ENCODE measurements at regions not wholly inside any gene's neighbourhood (a gene's known extent, or its start where the extent isn't known, plus 50 kb on each side); places are given as distances from the start of the nearest gene placed in this dataset.

- POLR2A ChIA-PET: no interaction called here
- H3K27ac ChIP-seq (ENCODE audit: low read length): no peak overlapping the region
- Mint-ChIP-seq H3K27ac (no peak overlapping the region), H3K9me3 (peaks cover 12 to 17% (median 15%) of the 10 kb centered on the region in 3 donors), H3K36me3 (no peaks in the 10 kb centered on the region), H3K4me3 (no peak overlapping the region), H3K27me3 (no peaks in the 10 kb centered on the region), H3K4me1 (no peaks in the 10 kb centered on the region)
- 100% methylated on average over 1 of the region's 1 CpG for WGBS (ENCODE audit: insufficient coverage)
- no peaks in the 10 kb centered on the region for H3K36me3 ChIP-seq (ENCODE audit: control insufficient read depth in 2 of 2, extremely low read depth in 1 of 2, insufficient read depth in 1 of 2, low read length in 1 of 2)
- no peaks in the 10 kb centered on the region for H3K9me3 ChIP-seq
- CTCF ChIA-PET: no interaction called here
- H3K4me3 ChIP-seq (ENCODE audit: control insufficient read depth in 1 of 2, extremely low read depth in 1 of 2, low read length in 1 of 2): no peak overlapping the region
- no peak for DNase-seq
- H3K4me1 ChIP-seq (ENCODE audit: control insufficient read depth in 1 of 2, extremely low read depth in 1 of 2, insufficient read depth in 2 of 2, low read length in 2 of 2): no peaks in the 10 kb centered on the region
- no peaks in the 10 kb centered on the region for H3K27me3 ChIP-seq (replicated peaks in 1 of 2; ENCODE audit: control insufficient read depth in 2 of 2, extremely low read depth in 1 of 2, insufficient read depth in 2 of 2, low read length in 1 of 2)
- no peak for ATAC-seq (replicated peaks in 1 of 4)
Observed at GRCh38 chr14:44109036-44109435, 398.0 kb downstream of the FSCB start.

GRCh38 chr14:44108601-44109000 lies 398.5 kb downstream of the FSCB start:
- H3K27ac ChIP-seq (ENCODE audit: low read length): no peak overlapping the region
- no peak overlapping the region for H3K4me3 ChIP-seq (ENCODE audit: control insufficient read depth in 1 of 2, extremely low read depth in 1 of 2, low read length in 1 of 2)
- H3K27me3 ChIP-seq (replicated peaks in 1 of 2; ENCODE audit: control insufficient read depth in 2 of 2, extremely low read depth in 1 of 2, insufficient read depth in 2 of 2, low read length in 1 of 2): no peaks in the 10 kb centered on the region
- no peaks in the 10 kb centered on the region for H3K9me3 ChIP-seq
- no peak for ATAC-seq (replicated peaks in 1 of 4)
- Mint-ChIP-seq H3K4me1 (no peaks in the 10 kb centered on the region), H3K9me3 (peaks cover 12 to 17% (median 15%) of the 10 kb centered on the region in 3 donors), H3K27ac (no peak overlapping the region), H3K27me3 (no peaks in the 10 kb centered on the region), H3K4me3 (no peak overlapping the region), H3K36me3 (no peaks in the 10 kb centered on the region)
- no peaks in the 10 kb centered on the region for H3K36me3 ChIP-seq (ENCODE audit: control insufficient read depth in 2 of 2, extremely low read depth in 1 of 2, insufficient read depth in 1 of 2, low read length in 1 of 2)
- WGBS (ENCODE audit: insufficient coverage): 86% methylated on average over 1 of the region's 1 CpG
- POLR2A ChIA-PET: no interaction called here
- CTCF ChIA-PET: no interaction called here
- H3K4me1 ChIP-seq (ENCODE audit: control insufficient read depth in 1 of 2, extremely low read depth in 1 of 2, insufficient read depth in 2 of 2, low read length in 2 of 2): no peaks in the 10 kb centered on the region
- no peak for DNase-seq

- no peak overlapping the region for H3K27ac Mint-ChIP-seq
- Histone ChIP-seq H3K4me1 (ENCODE audit: control insufficient read depth in 1 of 2, extremely low read depth in 1 of 2, insufficient read depth in 2 of 2, low read length in 2 of 2) (no peaks in the 10 kb centered on the region), H3K4me3 (ENCODE audit: control insufficient read depth in 1 of 2, extremely low read depth in 1 of 2, low read length in 1 of 2) (no peak overlapping the region), H3K36me3 (ENCODE audit: control insufficient read depth in 2 of 2, extremely low read depth in 1 of 2, insufficient read depth in 1 of 2, low read length in 1 of 2) (no peaks in the 10 kb centered on the region), H3K9me3 (no peaks in the 10 kb centered on the region), H3K27ac (ENCODE audit: low read length) (no peak overlapping the region), H3K27me3 (replicated peaks in 1 of 2; ENCODE audit: control insufficient read depth in 2 of 2, extremely low read depth in 1 of 2, insufficient read depth in 2 of 2, low read length in 1 of 2) (no peaks in the 10 kb centered on the region)
- DNase-seq (no peak), ATAC-seq (replicated peaks in 1 of 4) (no peak)
- H3K9me3 Mint-ChIP-seq: peaks cover 12 to 17% (median 15%) of the 10 kb centered on the region in 3 donors
- no peaks in the 10 kb centered on the region for H3K36me3 Mint-ChIP-seq
- WGBS (ENCODE audit: insufficient coverage): no CpG with 5 or more reads among the region's 1 CpG
- H3K4me1 Mint-ChIP-seq: no peaks in the 10 kb centered on the region
- ChIA-PET CTCF (no interaction called here), POLR2A (no interaction called here)
- no peak overlapping the region for H3K4me3 Mint-ChIP-seq
- no peaks in the 10 kb centered on the region for H3K27me3 Mint-ChIP-seq
Observed at GRCh38 chr14:44107156-44107555, 399.9 kb downstream of the FSCB start.

- Histone ChIP-seq H3K27ac (ENCODE audit: low read length) (no peak overlapping the region), H3K36me3 (ENCODE audit: control insufficient read depth in 2 of 2, extremely low read depth in 1 of 2, insufficient read depth in 1 of 2, low read length in 1 of 2) (no peaks in the 10 kb centered on the region), H3K4me1 (ENCODE audit: control insufficient read depth in 1 of 2, extremely low read depth in 1 of 2, insufficient read depth in 2 of 2, low read length in 2 of 2) (no peaks in the 10 kb centered on the region), H3K27me3 (replicated peaks in 1 of 2; ENCODE audit: control insufficient read depth in 2 of 2, extremely low read depth in 1 of 2, insufficient read depth in 2 of 2, low read length in 1 of 2) (no peaks in the 10 kb centered on the region), H3K9me3 (no peaks in the 10 kb centered on the region), H3K4me3 (ENCODE audit: control insufficient read depth in 1 of 2, extremely low read depth in 1 of 2, low read length in 1 of 2) (no peak overlapping the region)
- no peaks in the 10 kb centered on the region for H3K27me3 Mint-ChIP-seq
- H3K9me3 Mint-ChIP-seq: peaks cover 14 to 24% (median 23%) of the 10 kb centered on the region in 3 donors
- POLR2A ChIA-PET: no interaction called here
- CTCF ChIA-PET: no interaction called here
- no peaks in the 10 kb centered on the region for H3K4me1 Mint-ChIP-seq
- no peak overlapping the region for H3K4me3 Mint-ChIP-seq
- DNase-seq: no peak
- no peaks in the 10 kb centered on the region for H3K36me3 Mint-ChIP-seq
- no peak overlapping the region for H3K27ac Mint-ChIP-seq
- WGBS (ENCODE audit: insufficient coverage): 83% methylated on average over 1 of the region's 1 CpG
- ATAC-seq (replicated peaks in 1 of 4): no peak
Observed at GRCh38 chr14:44099743-44100488, 407.2 kb downstream of the FSCB start.

GRCh38 chr14:44081146-44081545 lies 425.9 kb downstream of the FSCB start:
- no peaks in the 10 kb centered on the region for H3K27me3 Mint-ChIP-seq
- Histone ChIP-seq H3K9me3 (peaks cover 2% of the 10 kb centered on the region), H3K4me1 (ENCODE audit: control insufficient read depth in 1 of 2, extremely low read depth in 1 of 2, insufficient read depth in 2 of 2, low read length in 2 of 2) (no peaks in the 10 kb centered on the region), H3K4me3 (ENCODE audit: control insufficient read depth in 1 of 2, extremely low read depth in 1 of 2, low read length in 1 of 2) (no peak overlapping the region), H3K27me3 (replicated peaks in 1 of 2; ENCODE audit: control insufficient read depth in 2 of 2, extremely low read depth in 1 of 2, insufficient read depth in 2 of 2, low read length in 1 of 2) (no peaks in the 10 kb centered on the region), H3K36me3 (ENCODE audit: control insufficient read depth in 2 of 2, extremely low read depth in 1 of 2, insufficient read depth in 1 of 2, low read length in 1 of 2) (no peaks in the 10 kb centered on the region), H3K27ac (ENCODE audit: low read length) (no peak overlapping the region)
- no peaks in the 10 kb centered on the region for H3K4me1 Mint-ChIP-seq
- peaks cover 8 to 28% (median 12%) of the 10 kb centered on the region in 3 donors for H3K9me3 Mint-ChIP-seq
- no peak overlapping the region for H3K27ac Mint-ChIP-seq
- DNase-seq: no peak
- ChIA-PET POLR2A (no interaction called here), CTCF (no interaction called here)
- no peaks in the 10 kb centered on the region for H3K36me3 Mint-ChIP-seq
- no peak for ATAC-seq (replicated peaks in 1 of 4)
- 33% methylated on average over 1 of the region's 2 CpGs for WGBS (ENCODE audit: insufficient coverage)
- no peak overlapping the region for H3K4me3 Mint-ChIP-seq

GRCh38 chr14:44070046-44070445 lies 437.0 kb downstream of the FSCB start:
- WGBS (ENCODE audit: insufficient coverage): no CpG with 5 or more reads among the region's 3 CpGs
- H3K27me3 ChIP-seq (replicated peaks in 1 of 2; ENCODE audit: control insufficient read depth in 2 of 2, extremely low read depth in 1 of 2, insufficient read depth in 2 of 2, low read length in 1 of 2): no peaks in the 10 kb centered on the region
- no peaks in the 10 kb centered on the region for H3K36me3 ChIP-seq (ENCODE audit: control insufficient read depth in 2 of 2, extremely low read depth in 1 of 2, insufficient read depth in 1 of 2, low read length in 1 of 2)
- no peaks in the 10 kb centered on the region for H3K4me1 ChIP-seq (ENCODE audit: control insufficient read depth in 1 of 2, extremely low read depth in 1 of 2, insufficient read depth in 2 of 2, low read length in 2 of 2)
- Mint-ChIP-seq H3K27ac (no peak overlapping the region), H3K9me3 (peaks cover 0 to 10% (median 8%) of the 10 kb centered on the region in 3 donors), H3K4me3 (no peak overlapping the region), H3K27me3 (no peaks in the 10 kb centered on the region), H3K4me1 (no peaks in the 10 kb centered on the region), H3K36me3 (no peaks in the 10 kb centered on the region)
- ChIA-PET POLR2A (no interaction called here), CTCF (no interaction called here)
- ATAC-seq (replicated peaks in 1 of 4): no peak
- no peak overlapping the region for H3K4me3 ChIP-seq (ENCODE audit: control insufficient read depth in 1 of 2, extremely low read depth in 1 of 2, low read length in 1 of 2)
- H3K9me3 ChIP-seq: peaks cover 2% of the 10 kb centered on the region
- DNase-seq: no peak
- H3K27ac ChIP-seq (ENCODE audit: low read length): no peak overlapping the region

GRCh38 chr14:44053422-44053821 lies 453.7 kb downstream of the FSCB start:
- Mint-ChIP-seq H3K36me3 (no peaks in the 10 kb centered on the region), H3K4me3 (no peak overlapping the region), H3K4me1 (no peaks in the 10 kb centered on the region), H3K9me3 (peaks cover 7 to 14% (median 10%) of the 10 kb centered on the region in 3 donors), H3K27me3 (no peaks in the 10 kb centered on the region), H3K27ac (no peak overlapping the region)
- H3K36me3 ChIP-seq (ENCODE audit: control insufficient read depth in 2 of 2, extremely low read depth in 1 of 2, insufficient read depth in 1 of 2, low read length in 1 of 2): no peaks in the 10 kb centered on the region
- 88% methylated on average over 2 of the region's 3 CpGs for WGBS (ENCODE audit: insufficient coverage)
- ATAC-seq (replicated peaks in 1 of 4): no peak
- H3K9me3 ChIP-seq: peaks cover 2% of the 10 kb centered on the region
- ChIA-PET POLR2A (no interaction called here), CTCF (no interaction called here)
- no peak overlapping the region for H3K4me3 ChIP-seq (ENCODE audit: control insufficient read depth in 1 of 2, extremely low read depth in 1 of 2, low read length in 1 of 2)
- no peak for DNase-seq
- no peaks in the 10 kb centered on the region for H3K27me3 ChIP-seq (replicated peaks in 1 of 2; ENCODE audit: control insufficient read depth in 2 of 2, extremely low read depth in 1 of 2, insufficient read depth in 2 of 2, low read length in 1 of 2)
- no peak overlapping the region for H3K27ac ChIP-seq (ENCODE audit: low read length)
- no peaks in the 10 kb centered on the region for H3K4me1 ChIP-seq (ENCODE audit: control insufficient read depth in 1 of 2, extremely low read depth in 1 of 2, insufficient read depth in 2 of 2, low read length in 2 of 2)
